Ovary (tissue), 3 donors: ENCODE measurements at regions not wholly inside any gene's neighbourhood (a gene's known extent, or its start where the extent isn't known, plus 50 kb on each side); places are given as distances from the start of the nearest gene placed in this dataset.

Source experiments
- CTCF ChIP-seq, 3 donors: fragments of 450-650 bp in 2 of 3; fragments of 200-600 bp in 1 of 3; IDR thresholded peaks; one replicate each; pipeline versions ENCODE4 v1.5.1 to v1.8.0; 2016 to 2022; ENCODE audit warnings: antibody characterized with exemption in 3 of 3, mild to moderate bottlenecking in 1 of 3
- POLR2A ChIP-seq: fragments of 450-650 bp; IDR thresholded peaks from one replicate; pipeline ENCODE4 v1.6.1; 2017; ENCODE audit warnings: antibody characterized with exemption, mild to moderate bottlenecking, moderate library complexity
- donor health status: DM: no; HTN: no; CAD: no.

GRCh38 chr14:86086962-86087361 lies 557.0 kb downstream of the FLRT2 start:
- TF ChIP-seq POLR2A: no peak
- no peak for TF ChIP-seq CTCF (IDR thresholded peaks at IDR 0.05)
